NCI-H510A (cell line): ENCODE measurements at regions not wholly inside any gene's neighbourhood (a gene's known extent, or its start where the extent isn't known, plus 50 kb on each side); places are given as distances from the start of the nearest gene placed in this dataset.
"Not testable (repeated sequence)": the region's sequence is repeated elsewhere in the genome, so short reads cannot be mapped to it uniquely, and the experiment has no call there.

Experiments used
- DNase-seq: peaks from one replicate; lab custom pipeline; 2025; lab: John Stamatoyannopoulos, UW

DNA sequence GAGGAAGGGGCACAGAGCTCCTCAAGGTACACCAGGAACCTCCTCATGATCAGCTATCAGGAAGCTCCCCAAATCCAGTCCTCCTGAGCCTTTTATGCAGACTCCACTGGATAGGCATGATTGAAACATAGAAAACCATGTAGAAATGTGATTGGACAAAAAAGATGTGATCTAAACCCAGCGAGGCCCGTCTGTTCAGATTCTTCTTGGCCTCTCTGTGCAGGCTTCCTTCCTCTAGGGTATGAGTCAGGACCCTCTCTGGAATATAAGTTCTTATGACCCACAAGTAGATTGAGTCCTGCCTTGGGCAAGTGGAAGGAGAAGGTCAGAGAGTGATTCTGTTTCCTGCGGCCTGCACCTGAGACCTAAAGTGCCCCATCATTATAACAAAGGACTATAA, 166.3 kb downstream of the PHLDA1 start:
- DNase-seq = no peak

DNA sequence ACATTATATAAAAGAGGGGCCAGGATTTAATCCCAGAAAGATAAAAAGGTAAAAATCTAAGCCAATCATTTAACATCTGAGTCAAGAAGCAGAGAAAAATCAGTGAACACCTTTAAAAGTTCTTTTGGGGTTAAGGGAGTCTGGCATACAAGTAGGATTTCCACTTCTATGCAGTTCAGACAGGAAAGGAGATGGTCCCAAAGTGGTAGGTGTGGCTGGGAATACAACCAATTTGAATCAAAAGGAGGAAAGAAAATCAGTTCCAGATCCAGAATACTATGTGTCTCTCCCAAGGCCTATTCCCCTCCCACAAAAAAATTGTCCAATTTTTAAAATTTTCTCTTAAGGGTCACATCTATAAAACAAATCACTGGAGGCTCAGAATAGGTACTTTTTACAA, 167.4 kb downstream of the PHLDA1 start:
- no peak for DNase-seq

DNA sequence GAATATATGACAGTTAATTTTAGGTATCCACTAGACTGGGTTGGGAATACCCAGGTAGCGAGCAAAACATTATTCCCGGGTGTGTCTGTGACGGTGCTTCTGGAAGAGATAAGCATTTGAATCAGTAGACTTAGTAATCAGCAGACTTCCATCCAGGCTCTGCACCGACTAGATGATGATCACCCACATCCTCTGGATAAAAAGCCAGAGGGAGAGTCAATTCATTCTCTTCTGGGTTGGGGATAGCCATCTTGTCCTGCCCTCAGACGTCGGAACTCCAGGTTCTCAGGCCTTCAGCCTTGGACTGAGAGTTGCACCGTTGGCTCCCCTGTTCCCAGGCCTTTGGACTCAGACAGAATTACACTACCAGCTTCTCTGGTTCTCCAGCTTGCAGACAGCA, 168.0 kb downstream of the PHLDA1 start:
- no peak for DNase-seq

DNA sequence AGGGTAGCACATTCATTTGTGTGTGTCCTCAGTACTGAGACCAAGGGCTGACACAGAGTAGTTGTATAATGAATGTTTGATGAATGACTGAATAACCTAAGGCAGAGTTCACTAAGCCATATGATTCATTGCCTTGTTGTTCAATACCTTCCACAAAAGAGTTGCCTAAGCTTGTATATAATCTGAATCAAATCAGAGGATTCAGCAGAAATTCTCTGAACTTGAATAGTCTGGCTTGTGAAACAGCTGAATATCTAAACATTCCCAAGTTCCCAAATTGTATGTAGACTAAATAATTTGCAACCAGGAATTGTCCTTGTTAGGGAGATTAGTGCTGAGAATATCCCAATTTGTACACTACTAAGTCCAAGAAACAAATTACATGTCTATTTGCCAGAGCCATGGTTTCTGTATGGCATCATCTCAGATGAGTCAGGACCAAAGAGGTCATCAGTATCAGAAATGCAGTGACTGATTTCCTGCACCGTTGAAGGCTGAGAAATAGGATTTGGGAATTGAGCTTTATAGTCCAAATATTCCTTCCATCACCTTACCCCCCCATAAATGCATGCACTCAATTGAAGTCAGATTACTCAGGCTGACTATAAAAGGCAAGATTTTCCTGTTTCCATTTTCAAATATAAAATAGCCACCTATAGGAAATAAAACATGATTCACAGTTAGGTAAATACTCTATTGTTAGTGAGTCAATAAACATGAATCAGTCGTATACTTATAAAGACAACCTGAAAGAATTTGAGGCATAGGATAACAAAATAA, 168.7 kb downstream of the PHLDA1 start:
- no peak for DNase-seq

DNA sequence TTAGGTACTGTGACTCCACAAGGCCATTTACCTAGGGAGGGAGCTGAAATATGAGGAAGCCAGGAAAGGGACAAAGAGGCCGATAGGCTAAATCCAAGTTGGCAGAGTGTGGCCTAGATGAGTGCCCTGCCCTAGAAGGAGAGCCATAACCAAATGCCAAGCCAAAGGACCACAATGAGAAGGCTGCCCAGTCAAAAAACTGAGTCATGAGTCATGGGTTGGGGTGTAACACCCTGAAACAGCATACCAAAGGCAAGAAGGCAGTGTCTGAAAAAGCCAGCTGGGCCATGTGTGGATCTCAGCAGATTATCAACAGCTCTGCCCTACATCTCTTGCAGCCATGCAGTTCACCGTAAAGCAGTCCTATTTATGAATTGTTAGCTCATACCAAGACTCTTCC, 171.7 kb downstream of the PHLDA1 start:
- no peak for DNase-seq

DNA sequence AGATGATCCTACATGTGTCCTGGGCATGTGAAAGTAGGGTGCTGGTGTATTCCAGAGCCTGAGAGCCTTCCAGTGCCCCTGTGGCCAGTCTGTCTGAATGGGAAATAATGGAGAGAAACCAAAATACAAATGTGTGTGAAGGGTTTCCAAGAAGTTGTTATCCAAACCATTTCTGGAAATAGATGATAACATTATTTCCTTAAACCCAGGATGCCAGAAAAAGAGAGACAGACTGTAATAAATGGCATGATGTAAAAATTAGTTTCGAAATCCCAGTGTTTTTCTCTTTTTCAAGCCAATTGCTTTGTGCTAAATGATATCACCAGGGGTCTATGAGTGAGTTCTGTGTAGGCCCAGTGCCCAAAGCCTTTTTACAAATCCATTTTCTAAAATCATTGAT, 175.3 kb downstream of the PHLDA1 start:
- no peak for DNase-seq

DNA sequence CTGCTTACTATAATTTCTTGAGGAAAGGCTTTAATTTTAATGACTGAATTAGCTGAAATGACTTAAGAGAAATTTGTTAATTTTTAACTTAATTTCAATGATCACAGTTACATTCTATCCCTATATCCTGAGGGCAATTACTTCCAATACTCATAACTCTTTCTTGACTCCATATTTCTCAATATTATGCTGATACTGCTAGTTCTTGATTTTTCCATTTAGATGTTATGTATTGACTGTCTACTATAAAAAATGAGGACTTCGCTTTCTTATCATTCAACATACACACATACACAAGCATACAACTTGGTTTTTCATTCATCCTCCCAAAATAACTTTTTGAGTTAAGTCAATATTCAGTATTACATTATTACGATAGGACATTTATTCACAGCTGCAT, 176.2 kb downstream of the PHLDA1 start:
- DNase-seq = no peak

DNA sequence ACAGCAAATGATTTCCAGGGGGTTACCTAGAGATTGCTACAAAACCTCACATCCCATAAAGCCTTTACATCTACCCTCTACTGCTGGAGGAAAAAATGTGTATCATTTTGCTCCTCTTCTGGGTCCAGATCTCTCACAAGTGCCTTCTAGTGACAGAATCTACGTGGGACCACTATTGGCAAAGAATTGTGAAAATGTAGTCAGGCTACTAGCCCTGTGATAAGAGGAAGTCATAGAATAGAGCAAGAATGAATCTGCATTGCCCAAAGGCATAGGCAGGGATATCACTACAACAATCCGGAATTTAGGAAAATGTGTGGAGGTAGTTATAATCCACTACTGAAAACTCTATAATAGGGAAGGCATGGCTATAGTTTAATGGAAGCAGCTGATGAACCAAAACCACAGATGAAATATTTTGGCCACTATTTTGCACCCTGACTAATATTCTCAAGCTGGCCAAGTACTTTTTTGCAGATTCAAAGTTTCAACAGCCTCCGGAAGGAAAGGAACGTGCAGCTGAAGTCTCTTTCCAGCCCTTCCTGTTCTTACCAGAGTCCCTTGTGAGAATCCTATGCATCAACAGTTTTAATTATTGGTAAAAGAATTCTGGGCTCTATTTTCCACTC, 176.8 kb downstream of the PHLDA1 start:
- DNase-seq = no peak

DNA sequence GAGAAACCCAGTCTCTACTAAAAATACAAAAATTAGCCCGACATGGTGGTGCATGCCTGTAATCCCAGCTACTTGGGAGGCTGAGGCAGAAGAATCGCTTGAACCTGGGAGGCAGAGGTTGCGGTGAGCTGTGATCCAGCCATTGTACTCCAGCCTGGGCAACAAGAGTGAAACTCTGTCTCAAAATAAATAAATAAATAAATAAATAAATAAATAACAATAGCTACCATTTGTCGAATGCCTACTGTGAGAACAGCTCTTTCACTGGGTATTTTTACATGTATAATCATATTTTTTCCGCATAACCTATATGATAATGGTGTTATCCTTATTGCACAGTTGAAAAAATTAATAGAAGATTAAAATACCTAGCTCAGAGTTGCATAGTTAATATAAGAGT, 177.4 kb downstream of the PHLDA1 start:
- not testable (repeated sequence) for DNase-seq

DNA sequence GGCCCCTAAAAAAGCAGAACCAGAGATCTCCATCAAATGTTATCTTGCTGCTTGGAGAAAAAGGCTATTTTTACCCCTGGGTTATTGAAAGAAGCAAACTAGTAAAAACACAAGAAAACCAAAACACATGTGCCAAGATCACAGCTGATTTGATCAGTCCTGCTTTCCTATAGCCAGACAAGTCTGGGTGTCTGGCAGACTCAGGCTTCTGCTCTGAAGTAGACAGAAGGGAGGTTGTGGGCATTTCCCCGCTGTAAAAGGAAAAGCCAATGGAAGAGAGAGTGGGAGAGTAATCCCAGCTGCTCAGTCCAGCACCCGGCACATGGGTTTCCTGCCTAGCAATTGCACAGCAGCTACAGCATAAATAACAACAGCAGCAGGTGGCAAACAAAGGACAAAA, 177.9 kb downstream of the PHLDA1 start:
- no peak for DNase-seq

DNA sequence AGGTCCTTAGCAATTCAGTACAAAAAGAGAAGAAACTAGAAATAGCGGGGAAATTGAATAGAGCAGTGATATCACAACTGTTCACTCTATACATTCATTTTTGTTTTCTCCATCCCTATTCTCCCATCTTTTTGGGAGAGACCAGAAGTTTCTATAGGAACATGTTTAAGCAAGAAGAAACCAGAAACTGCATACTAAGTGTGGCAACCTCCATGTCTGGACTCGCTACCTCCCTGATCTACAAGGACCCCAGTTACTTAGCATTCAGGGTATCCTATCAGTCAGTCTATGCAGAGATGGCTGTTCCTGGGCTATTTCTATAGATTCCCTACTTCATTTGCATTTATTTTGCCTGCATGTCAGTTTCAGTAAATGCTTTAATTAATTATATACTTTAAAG, 178.6 kb downstream of the PHLDA1 start:
- DNase-seq = no peak

DNA sequence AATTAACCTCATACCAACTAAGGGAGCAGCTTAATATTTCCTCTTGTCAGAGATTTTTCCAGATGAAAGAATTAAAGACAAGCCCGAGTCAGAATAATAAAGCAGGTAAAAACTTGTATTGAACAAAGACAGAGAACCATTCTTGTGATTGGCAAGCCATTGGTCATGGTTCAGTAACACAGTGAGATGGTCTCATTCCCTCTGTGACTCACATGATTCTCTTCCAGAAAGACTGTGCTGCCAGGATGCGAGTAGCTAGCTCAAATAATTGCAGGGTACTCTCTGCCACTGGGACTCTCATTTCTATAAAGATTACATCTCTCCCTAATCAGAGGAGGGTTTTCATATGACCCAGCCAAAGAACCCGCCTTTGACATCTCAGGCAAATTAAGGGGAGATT, 179.4 kb downstream of the PHLDA1 start:
- DNase-seq = no peak

DNA sequence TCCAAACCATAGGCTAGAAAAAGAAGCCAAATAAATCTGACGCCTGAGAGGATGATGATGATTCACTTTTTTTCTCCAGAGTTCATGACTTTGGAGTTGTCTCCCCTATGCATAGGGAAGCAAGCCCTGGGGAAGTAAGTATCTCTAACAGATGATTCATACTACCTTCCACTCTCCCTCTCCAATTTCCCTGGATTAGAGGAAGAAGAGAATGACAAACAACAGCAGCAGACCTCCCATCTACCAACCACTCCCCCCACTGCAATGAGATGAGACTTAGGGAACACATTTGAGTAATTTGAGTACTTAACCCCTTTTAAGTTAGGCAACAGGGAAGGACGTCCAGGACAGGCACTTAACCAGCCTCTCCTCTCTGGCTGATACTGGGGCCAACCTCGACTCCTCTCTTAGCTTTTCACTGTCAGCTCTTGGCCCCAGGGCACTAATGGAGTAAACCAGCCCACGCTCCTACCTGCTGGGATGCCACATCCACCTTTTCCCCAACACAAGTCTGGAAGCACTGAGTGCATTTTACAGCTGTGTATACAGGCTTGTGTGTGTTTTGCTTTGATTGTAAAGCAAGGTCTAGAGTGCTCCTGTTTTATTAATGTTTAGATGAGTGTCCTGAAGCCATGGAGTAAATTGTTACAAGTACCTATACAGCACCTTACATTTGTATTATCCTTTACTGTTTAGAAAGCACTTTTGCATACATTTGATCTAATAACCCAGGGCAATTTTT, 180.7 kb downstream of the PHLDA1 start:
- no peak for DNase-seq

DNA sequence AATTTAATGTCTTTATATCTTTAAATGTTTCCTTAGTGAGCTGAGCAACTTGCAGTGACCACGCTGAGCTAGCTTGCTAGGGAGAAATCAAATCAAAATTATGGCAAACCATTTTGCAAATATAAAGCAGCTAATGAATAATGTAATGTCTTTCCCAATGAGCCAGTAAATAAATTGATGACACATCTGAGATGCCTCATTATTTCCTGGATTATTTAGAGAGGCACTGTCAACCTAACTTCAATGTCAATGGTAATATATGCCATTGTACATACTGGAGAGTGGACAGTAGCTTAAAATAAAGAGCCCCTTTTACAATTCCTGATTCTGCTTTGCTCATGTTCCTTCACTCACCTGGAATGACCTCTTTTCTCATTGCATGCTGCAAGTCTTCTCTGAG, 182.6 kb downstream of the PHLDA1 start:
- no peak for DNase-seq

DNA sequence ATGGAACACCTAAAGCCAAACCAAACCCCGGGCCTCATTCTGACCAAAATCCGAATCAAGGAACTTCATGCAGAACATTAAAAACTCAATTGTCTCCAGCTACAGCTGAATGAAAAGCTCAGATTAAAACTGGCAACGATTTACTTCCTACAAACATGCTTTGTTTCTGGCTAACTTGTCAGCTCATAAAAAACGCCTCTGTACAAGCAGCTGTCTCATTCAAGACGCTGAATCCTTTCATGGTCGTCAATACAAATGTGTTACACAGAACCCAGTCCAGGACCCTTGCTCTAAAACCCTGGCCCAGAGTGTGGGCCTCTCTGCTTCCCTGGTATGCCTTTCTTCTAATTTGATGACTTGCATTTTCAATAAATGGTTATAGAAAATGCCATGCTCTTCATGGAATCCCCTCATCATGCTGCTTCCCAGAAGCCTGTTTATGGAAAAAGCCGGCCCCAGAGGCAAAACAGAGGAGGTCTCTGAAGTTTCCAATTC, 183.1 kb downstream of the PHLDA1 start:
- DNase-seq = no peak

DNA sequence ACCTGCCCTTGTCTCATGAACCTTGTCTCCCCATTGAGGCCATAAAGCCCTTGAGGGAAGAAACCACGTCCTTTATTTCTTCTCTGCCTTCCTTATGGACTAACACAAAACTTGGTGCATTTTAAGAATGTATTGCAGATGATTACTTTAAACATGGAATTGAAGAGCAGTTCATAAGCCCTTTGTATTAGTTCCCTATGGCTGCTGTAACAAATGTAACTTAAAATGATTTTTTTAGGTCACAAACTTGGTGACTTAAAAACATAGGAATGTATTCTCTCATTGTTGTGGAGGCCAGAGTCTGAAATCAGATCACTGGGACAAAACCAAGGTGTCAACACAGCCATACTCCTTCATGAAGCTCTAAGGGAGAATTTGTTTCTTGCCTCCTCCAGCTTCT, 185.5 kb downstream of the PHLDA1 start:
- DNase-seq = no peak

DNA sequence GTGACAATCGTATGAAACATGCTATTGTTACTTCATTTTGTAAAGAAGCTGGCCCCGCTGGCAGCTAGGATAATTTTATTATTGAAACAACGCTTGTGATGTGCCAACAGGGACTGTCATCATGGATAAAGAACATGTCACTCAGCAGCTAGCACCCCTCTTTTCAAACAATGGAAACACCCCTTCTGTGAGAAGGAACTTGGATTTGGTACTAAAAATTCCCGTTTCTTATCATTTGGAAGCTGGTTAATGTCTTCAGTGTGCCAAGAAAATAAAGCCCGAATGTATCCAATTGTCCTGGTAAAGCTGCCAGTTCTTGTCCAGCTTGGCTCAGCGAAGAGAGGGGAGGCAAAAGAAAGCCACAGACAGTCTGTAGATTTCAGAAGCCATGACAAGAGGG, 186.6 kb downstream of the PHLDA1 start:
- DNase-seq = no peak

DNA sequence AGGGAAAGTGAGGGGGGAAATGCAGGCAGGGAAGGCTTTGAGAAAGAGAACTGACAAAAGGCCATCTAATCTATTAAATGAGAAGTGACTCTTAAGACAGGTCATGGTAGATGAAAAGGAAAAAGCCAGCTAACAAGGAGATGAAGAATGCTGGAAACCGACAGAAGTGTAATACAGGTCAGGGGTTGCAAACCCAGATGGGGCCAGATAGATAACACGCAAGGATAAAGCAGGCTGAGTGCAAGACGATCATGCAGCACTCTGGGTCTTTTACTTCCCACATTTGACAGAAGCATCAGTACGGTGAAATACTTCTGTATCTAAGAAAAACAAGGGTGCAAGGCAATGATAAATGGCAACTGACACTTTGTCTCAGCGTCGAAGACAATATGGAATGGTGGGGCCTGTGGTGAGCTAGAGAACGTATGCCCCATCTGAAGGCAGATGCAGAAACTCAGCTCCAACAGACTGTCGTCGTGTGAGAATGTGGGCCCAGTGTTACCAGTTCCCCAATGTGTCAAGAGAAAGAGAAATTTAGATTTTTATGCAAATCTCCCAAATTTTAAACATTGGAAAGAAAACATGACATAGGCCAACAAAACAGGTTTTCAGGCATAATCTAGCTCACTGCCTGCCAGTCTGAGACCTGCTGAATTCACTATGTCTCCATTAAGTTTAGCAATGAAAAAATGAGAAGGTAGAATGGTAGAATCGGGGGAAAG, 187.4 kb downstream of the PHLDA1 start:
- DNase-seq = no peak

DNA sequence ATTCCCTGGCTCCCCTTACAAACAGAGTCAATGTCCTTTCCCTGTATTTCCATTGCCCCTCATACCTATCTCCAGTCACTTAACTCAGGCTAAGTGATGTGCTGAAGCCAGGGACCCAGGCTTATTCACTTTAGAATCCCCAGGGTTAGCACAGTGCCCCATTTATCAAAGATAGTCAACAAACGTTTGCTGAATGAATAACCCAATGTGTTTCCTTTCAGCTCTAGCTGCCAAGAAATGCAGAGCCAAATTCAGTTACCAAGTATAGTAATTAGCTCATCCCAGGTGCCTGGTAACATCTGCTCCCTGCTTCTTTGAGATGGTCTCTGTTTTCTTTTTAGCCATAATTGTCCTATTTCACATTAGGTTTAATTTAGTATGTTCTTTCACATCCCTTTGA, 189.5 kb downstream of the PHLDA1 start:
- DNase-seq = no peak

DNA sequence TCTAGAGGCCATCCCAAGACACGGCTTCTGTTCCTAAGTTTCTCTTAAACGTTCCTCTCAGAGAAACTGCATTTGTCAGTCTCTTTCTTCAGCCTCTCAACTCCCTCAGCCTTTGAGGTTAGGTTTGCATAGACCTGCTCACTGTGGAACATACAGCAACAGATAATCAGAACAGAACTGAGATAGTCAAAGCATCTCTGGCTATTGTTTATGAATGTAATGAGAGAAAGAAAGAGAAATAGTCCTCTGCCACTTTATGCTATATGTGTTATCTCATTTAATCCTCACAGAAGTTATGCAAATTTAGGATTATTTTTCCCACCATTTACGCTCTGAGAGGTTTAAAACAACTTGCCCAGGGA, 190.6 kb downstream of the PHLDA1 start:
- no peak for DNase-seq

DNA sequence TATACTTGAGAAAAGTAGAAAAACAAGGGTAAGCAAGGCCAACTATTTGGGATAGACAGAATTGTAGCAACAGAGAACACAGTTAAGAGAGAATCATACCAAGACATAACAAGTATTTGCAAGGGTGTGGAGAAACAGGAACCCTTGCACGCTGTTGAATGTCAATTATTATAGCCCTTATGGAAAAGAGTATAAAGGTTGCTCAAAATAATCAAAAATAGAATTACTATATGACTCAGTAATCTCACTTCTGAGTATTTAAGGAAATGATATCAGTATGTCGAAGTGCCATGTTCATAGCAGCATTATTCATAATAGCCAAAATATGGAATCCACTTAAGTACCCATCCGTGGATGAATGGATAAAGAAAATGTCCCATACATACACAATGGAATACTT, 193.3 kb downstream of the PHLDA1 start:
- DNase-seq = no peak

DNA sequence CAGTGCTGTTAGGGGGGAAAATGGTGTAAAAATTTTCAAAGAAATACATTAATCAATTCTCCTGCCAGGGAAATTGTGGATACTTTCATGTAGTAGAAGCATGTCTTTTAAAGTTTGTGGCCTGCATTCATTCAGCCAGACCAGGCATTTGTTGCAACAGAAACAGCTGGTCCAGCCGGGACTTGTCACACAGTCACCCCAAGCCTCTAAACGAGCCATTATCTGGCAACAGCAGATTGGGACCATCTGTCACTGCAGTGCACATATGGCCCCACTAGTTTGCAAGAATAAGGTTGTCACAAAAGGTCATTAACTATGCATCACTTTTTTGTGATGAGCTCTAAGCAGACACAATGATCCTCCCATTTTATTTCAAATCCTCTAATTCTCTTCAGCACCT, 193.9 kb downstream of the PHLDA1 start:
- DNase-seq = no peak

DNA sequence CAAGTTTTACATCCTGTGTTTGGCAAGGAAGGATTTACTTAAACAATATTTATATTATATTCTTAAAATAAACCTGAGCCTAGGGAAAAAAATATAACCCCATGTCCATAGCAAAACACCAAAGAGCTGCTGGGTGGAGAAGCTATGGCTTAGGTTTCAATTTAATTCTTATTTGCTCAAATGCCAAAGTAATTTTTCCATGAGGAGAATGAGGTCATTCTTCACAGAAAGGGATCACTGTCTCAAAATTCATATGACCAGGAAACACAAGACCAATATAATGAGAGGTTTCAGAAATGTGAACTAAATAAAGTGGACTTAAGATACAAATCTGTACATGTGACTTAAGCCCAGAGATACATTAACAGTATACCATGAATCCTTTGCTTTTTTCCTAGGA, 195.0 kb downstream of the PHLDA1 start:
- DNase-seq = no peak
